ENCODE measurements at regions not wholly inside any gene's neighbourhood (a gene's known extent, or its start where the extent isn't known, plus 50 kb on each side); places are given as distances from the start of the nearest gene placed in this dataset.

DNA sequence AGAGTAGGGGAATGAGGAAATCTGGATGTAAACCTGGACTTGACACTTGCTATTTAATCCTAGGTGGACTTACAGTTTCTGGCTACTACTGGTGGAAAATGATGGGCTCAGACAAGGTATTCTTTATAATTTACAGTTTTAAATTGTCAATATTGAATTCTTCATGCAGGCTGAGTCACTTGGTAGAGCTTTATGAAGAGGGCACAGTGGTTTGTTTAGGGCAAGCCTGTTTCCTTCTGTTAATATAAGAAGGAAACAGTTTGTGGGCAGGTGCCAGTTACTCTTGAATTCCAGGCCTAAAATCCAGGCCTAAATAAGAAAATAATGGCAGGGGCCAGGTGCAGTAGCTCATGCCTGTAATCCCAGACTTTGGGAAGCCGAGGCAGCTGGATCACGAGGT, 355.8 kb upstream of the RGS6 start:
- no peak for TF ChIP-seq EZH2 (IDR thresholded peaks at IDR 0.05; ENCODE audit: borderline replicate concordance, insufficient read depth, low read length, poor library complexity, severe bottlenecking)
- TF ChIP-seq, protein P1, sequence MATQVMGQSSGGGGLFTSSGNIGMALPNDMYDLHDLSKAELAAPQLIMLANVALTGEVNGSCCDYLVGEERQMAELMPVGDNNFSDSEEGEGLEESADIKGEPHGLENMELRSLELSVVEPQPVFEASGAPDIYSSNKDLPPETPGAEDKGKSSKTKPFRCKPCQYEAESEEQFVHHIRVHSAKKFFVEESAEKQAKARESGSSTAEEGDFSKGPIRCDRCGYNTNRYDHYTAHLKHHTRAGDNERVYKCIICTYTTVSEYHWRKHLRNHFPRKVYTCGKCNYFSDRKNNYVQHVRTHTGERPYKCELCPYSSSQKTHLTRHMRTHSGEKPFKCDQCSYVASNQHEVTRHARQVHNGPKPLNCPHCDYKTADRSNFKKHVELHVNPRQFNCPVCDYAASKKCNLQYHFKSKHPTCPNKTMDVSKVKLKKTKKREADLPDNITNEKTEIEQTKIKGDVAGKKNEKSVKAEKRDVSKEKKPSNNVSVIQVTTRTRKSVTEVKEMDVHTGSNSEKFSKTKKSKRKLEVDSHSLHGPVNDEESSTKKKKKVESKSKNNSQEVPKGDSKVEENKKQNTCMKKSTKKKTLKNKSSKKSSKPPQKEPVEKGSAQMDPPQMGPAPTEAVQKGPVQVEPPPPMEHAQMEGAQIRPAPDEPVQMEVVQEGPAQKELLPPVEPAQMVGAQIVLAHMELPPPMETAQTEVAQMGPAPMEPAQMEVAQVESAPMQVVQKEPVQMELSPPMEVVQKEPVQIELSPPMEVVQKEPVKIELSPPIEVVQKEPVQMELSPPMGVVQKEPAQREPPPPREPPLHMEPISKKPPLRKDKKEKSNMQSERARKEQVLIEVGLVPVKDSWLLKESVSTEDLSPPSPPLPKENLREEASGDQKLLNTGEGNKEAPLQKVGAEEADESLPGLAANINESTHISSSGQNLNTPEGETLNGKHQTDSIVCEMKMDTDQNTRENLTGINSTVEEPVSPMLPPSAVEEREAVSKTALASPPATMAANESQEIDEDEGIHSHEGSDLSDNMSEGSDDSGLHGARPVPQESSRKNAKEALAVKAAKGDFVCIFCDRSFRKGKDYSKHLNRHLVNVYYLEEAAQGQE (IDR thresholded peaks at IDR 0.05; ENCODE audit: borderline replicate concordance): no peak
- TF ChIP-seq, protein P2, sequence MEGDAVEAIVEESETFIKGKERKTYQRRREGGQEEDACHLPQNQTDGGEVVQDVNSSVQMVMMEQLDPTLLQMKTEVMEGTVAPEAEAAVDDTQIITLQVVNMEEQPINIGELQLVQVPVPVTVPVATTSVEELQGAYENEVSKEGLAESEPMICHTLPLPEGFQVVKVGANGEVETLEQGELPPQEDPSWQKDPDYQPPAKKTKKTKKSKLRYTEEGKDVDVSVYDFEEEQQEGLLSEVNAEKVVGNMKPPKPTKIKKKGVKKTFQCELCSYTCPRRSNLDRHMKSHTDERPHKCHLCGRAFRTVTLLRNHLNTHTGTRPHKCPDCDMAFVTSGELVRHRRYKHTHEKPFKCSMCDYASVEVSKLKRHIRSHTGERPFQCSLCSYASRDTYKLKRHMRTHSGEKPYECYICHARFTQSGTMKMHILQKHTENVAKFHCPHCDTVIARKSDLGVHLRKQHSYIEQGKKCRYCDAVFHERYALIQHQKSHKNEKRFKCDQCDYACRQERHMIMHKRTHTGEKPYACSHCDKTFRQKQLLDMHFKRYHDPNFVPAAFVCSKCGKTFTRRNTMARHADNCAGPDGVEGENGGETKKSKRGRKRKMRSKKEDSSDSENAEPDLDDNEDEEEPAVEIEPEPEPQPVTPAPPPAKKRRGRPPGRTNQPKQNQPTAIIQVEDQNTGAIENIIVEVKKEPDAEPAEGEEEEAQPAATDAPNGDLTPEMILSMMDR (IDR thresholded peaks at IDR 0.05; ENCODE audit: poor library complexity, severe bottlenecking): no peak
- TF ChIP-seq EP300 (conservative IDR thresholded peaks at IDR 0.05; ENCODE audit: poor library complexity, severe bottlenecking): no peak
- TF ChIP-seq POLR2AphosphoS5 (IDR thresholded peaks at IDR 0.05): no peak
- no peak for TF ChIP-seq RAD21 (conservative IDR thresholded peaks at IDR 0.05)
- no peak for TF ChIP-seq TAF1 (IDR thresholded peaks at IDR 0.05; ENCODE audit: low read depth)
- no peak for TF ChIP-seq MXI1 (conservative IDR thresholded peaks at IDR 0.05; ENCODE audit: poor library complexity, severe bottlenecking)
